Suprapubic skin (tissue), 3 donors: ENCODE measurements at regions not wholly inside any gene's neighbourhood (a gene's known extent, or its start where the extent isn't known, plus 50 kb on each side); places are given as distances from the start of the nearest gene placed in this dataset.

Experiments used
- CTCF ChIP-seq, 2 donors: fragments of 200-600 bp in 1 of 2; fragments of 450-650 bp in 1 of 2; sonication (generic) in 1 of 2; IDR thresholded peaks; one replicate each; pipeline ENCODE4 v1.5.1; 2016 to 2019; ENCODE audit warnings: antibody characterized with exemption in 2 of 2, mild to moderate bottlenecking in 1 of 2, moderate library complexity in 1 of 2
- EP300 ChIP-seq: sonication (generic); formaldehyde crosslinking; IDR thresholded peaks from one replicate; pipeline ENCODE4 v1.6.1; 2017; ENCODE audit warnings: antibody characterized with exemption
- POLR2A ChIP-seq, 2 donors: fragments of 450-650 bp; IDR thresholded peaks; one replicate each; pipeline ENCODE4 v1.6.1; 2017; ENCODE audit warnings: antibody characterized with exemption in 2 of 2, mild to moderate bottlenecking in 2 of 2, moderate library complexity in 2 of 2

DNA sequence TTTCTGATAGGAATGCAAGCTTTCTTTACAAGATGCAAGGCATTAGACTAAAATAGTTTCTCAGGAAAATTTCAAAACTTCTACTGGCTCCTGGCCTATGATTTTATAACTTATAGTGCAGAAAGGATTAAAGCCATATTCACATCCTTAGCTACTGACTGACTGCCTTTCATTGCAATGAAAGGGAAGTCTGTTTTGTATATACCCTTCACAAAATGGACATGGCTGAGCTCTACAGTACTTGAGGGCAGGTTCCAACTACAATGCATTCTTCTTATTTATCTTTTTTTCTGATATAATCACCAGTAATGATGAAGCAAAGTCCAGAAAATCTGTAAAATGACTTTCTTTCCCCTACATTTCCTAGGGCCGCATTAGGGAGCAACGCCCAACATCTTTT is 100.5 kb upstream of the ESRRG start:
- no peak for TF ChIP-seq EP300
- no peak for TF ChIP-seq POLR2A (IDR thresholded peaks at IDR 0.05)
- TF ChIP-seq CTCF (IDR thresholded peaks at IDR 0.05), result no peak
